HG03097 (cell line): ENCODE measurements at regions not wholly inside any gene's neighbourhood (a gene's known extent, or its start where the extent isn't known, plus 50 kb on each side); places are given as distances from the start of the nearest gene placed in this dataset.
"Not testable (repeated sequence)": the region's sequence is repeated elsewhere in the genome, so short reads cannot be mapped to it uniquely, and the experiment has no call there.

Experiments used
- ATAC-seq: cut with Tn5 transposase; IDR thresholded peaks from one replicate; pipeline ENCODE4 v1.9.1; 2021; ENCODE audit not compliant: unreplicated experiment, low FRiP score

DNA sequence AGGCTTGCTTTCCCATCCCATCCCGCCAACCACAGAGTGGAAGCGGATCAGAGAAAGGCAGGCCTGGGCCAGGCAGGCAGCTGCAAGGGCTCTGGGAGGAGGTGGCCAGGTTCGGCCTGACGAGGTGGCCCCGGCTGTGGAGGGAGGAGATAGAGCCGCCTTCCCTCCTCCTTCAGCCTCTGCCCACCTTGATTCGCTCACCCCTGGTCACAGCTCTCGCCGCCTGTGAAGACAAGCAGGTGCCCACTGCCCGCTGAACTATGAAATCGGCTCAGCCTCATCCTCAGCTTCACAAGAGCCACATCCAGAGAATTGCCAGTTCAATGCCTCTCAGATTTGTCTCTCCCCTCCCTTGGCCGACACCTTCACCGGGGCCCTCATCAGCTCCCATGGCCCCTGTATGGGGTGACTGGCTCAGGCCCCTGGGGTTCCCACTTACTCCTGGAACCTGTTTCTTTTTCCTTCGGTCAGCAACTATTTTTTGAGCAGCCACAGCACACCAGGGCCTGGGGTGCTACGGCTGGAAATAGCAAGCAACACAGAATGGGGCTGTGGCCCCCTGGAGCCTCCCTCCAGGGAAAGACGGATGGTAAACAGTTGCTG is 80.0 kb upstream of the CHST15 start:
- ATAC-seq, result no peak

DNA sequence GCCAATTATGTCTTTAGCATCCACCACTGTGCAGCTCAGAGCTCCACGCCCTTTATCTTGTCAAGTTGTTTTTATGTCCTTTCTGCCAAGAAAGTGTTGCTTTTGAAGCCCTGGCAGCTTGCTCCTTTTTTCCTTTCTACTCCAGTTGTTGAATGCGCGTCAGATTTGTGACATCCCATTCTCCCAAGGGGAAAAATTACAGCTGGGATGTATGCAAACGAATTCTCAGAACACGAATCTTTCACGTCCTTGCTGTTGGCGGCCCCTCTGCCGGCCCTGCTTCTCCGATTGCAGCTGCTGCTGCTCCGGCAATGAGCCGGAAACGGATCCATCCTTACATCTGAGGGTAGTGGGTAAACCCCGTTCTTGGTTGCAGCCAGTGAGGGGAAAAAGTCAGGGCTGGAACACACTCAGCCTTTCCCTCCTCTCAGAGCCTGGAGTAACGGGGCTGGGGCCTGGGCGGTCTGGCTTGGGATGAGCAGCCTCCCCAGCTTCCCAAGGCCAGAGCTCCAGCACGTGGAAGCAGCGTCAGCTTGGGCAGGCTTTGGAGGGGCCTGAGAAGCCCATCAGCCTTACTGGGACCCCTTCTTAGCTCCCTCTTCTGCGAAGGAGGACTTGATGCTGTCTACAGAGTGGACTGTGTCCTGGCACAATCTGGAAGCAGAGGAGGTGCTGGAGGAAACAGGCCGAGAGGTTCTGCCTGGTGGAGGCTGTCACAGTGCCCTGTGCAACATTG is 79.0 kb upstream of the CHST15 start:
- ATAC-seq, result no peak

DNA sequence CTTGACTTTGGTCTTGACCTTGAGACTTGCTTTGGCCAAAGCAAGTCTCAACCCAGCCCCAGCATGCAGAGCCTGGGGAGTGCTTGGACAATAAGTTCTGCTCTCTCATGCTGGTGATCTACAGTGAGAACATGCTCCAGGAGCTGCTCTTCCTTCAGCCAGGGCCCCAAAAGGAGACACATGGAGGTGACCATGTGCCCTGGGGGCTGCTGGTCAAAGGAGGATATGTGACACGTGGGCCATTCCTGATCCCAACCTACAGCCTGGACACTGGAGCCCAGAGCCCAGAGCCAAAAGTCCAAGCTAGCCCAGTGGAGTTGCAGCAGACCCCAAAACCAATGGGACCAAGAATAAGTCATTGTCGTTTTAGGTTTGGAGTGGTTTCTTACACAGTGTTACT is 78.2 kb upstream of the CHST15 start:
- ATAC-seq, result no peak

DNA sequence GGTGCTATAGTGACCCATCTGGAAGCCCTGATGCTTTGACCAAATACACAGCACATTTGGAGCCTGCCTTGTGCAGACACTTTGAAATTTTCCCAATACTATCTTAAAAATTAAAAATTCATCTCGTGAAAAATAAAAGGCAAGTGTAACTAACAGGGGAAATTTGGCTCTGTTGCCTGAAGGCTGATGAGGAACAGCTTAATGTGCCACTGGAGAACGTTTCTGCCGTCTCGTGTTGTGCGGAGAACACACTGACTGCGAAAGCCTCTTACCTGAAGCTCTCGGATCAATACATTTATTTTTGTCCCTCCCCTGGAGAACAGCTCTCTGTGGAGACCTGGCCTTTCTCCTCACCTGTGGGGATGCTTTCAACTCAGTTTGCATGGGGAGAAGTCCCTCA is 77.2 kb upstream of the CHST15 start:
- no peak for ATAC-seq

DNA sequence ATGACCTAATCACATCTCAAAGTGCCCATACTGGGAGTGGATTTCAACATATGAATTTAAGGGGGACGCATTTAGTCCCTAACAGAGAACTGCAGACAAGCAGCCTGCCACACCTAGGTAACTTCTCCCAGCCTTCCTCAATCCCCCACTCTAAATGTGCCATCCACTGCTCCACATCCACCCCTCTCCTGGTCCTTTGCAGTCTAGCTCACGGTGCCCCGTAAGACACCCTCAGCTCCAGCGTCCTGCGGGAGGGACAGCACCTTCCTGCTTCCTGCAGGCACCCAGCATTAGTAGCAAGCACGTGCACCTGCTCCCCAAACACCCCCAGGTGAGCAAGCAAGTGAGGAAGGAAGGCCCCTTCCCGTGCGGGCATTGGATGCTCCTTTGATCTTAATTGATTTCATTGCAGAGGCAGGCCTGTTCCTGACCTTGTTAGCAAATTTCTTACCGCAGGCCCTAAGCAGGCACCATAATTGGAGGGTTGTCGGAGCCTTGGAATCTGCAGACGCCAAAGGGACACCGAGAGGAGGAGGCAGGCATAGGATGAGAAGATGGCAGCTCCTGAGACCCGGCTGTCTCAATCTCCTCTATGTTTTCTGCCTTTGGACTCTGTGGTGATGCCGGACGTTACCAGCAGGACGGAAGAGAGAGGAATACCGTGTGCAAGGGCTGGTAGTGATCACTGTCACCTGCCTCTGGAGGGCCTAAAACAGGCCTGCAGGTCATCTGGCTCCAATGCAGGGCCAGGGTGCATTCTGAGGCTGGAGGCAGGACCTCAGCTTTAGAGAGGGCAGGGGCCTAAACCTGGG is 75.8 kb upstream of the CHST15 start:
- ATAC-seq, result no peak

DNA sequence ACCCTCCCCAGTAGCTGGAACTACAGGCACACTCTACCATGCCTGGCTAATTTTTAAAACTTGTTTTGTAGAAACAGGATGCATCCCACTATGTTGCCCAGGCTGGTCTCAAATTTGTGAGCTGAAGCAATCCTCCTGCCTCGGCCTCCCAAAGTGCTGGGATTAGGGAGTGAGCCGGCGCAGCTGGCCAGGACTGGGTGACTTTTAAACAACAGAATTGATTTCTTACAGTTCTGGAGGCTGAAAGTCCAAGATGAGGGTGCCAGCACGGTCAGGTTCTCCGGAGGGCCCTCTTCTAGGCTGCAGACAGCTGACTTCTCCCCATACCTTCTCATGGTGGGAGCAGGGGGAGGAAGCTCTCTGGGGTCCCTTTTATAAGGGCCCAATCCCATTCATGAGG is 75.2 kb upstream of the CHST15 start:
- ATAC-seq, result no peak

DNA sequence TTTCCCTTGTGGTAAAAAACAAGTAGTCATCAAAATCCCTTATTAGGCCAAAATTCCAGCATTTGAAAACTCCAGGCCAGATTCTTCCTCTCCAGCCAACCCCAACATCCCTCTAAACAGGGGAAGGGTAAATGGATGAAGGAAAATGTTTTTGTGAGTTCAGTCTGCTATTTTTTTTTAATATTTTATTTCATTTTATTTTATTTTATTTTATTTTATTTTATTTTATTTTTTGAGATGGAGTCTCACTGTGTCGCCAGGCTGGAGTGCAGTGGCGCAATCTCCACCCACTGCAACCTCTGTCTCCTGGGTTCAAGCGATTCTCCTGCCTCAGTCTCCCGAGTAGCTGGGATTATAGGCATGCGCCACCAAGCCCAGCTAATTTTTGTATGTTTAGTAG is 74.5 kb upstream of the CHST15 start:
- not testable (repeated sequence) for ATAC-seq

DNA sequence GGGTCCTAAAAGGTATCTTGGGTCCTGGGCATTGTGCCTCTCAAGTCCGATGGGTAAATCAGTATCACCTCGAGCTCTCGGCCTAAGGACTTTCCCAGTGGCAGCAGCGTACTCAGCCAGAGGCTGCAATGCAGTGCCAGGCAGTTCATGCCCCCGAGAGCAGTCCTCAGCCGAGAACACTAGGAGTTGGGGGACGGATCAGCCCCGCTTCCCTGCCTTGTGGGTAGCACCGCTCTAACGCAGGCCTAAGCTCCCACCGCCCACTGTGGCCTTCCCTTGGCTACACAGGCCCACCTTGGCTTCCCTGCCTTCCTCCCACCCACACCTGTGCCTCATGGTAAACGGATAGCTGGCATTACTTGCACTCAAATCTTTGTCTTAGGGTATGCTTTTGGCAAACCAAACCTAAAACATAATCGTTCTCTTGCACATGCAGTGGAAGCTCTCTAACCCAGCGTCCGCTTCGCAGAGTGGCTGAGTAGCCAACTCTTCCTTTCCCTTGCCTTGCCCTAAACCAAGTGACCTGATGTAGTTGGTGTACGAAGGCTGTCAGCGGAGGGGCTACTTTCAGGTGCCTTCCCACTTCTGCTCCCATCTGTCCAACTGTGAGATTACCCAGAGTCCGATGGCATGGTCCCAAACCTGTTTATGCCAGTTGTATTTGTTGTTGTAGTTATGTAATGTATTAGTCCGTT is 73.2 kb upstream of the CHST15 start:
- no peak for ATAC-seq

DNA sequence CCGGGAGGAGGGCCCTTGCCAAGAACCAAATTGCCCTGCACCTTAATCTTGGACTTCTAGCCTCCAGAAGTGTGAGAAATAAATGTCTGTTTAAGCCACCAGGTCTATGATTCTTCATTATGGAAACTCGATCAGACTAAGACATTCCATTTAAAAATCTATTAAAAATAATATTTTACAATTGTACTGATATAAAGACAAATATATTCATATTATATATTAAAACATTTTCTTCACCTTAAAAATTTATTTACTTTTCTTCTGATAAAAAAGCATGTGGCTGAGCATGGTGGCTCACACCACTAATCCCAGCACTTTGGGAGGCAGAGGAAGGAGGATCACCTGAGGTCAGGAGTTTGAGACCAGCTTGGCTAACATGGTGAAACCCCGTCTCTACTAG is 72.4 kb upstream of the CHST15 start:
- no peak for ATAC-seq

DNA sequence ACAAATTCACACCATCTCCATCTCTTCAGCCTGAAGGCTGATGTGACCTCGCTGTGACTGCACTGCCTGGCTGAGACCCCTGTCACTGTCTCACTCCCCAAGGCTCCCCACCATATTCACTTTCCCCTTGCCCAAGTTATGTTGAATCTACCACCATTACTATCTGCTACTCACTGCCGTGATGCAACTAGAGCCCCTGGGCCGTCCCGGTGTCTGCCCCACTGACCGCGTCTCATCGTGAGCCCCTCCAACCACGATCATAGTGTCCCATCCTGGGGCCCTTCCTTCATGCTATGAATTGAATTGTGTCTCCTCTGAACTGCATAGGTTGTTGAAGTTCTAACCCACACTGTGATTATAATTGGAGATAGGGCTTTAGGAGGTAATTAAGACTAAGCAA is 71.9 kb upstream of the CHST15 start:
- no peak for ATAC-seq

DNA sequence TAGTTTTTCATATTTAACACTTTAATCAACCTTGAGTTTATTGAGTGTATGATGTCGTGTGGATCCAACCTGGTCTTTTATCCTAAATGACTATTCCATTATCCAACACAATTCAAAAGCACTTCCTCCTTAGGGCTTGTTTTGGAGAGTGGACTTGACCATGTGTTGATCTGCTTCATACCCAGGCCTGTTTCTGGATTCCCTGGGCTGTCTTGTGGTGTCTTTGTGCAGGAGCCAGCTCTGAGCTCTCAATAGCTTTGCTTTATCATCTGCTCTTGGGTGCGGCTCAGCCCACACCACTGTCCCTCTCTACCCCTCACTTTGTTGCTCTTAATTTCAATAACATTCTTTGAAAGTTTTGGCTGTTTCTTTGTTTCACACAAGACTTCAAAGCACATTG is 70.9 kb upstream of the CHST15 start:
- no peak for ATAC-seq

DNA sequence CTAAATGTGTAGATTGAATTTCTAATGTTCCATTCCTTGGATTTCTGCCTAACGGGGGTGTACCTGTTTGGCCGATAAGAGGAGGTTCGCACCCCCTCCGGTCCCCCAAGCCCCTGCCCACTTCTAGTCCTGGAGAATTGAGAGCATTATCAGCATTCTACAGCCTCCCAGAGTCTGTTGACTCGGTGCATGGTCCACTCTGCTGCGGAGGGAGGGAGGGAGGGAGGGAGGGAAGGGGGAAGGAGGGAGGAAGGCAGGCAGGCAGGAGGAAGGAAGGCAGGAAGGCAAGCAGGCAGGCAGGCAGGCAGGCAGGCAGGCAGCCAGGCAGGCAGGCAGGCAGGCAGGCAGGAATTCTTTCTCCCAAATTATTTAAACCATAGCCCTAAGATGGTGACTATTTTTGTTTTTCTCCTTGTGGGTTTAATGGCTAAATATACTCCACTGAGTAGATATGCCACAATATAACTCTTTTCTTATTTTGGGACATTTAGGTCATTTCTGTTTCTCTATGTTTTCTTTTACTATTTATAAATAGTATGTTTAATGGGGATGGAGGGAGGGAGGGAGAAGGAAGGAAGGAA is 69.5 kb upstream of the CHST15 start:
- ATAC-seq, result no peak

DNA sequence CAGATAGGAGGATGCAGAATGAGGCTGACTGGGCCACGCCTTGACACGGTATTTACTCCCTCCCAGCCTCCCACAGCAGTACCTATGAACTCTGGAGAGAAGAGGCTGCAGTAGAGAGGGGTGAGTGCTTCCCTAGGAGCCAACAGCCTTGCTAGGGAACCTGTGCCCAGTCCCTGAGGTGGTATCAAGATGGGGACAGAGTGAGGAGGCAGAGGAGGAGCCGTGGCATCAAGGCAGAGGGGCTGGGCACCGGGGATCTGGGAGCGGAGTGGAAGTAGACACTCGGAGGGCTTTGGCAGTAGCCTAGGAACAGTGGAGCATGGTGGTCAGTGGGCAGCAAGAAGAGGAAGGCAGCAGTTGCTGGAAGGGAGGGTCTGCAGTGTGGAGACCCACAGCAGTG is 68.7 kb upstream of the CHST15 start:
- no peak for ATAC-seq

DNA sequence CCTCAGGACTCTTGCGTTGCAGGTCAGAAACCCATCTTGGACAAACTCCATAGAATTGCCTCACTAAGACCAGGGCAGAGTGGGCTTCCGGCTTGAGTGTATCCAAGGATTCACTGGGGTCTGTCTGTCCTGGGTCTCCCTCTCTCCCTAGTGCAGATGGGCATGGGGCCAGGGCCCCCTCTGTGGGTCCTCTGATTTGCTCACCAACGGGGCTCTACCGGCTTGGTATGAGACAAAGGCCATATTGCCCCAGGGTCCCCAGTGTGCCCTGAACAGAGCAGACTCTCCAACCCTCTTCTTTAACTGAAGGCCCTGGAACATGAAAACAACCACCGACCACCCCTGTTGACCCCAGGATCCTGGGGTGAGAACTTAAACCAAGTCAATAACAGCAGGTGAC is 68.2 kb upstream of the CHST15 start:
- no peak for ATAC-seq

DNA sequence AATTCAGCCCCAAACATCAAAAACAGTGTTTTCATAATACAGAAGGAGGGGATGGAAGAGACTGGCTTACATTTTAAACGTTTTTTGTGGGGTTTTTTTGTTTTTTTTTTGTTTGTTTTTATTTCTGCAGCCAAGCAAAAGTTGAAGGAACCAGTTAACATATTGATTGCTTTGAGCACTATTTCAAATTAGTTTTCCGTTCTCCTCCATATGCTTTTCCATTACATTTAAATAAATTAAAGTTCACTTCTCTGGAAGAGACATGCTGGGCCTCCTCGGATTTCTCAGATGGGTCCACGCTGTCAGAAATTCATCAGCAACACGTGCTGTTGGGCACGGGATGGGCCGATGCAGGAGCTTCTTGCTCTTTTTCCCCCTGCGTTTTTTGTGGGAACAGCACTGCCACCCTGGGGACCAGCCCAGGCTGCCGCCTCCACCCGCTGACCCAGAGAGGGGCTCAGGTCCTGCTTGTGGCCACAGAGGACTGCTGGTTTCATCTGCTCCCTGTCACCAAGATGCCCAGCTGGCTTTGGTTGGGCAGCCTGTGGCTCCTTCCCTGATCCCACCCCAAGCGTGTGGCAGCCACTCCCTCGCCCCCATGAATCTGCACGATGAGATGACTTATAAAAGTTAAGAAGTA is 67.7 kb upstream of the CHST15 start:
- ATAC-seq, result no peak

DNA sequence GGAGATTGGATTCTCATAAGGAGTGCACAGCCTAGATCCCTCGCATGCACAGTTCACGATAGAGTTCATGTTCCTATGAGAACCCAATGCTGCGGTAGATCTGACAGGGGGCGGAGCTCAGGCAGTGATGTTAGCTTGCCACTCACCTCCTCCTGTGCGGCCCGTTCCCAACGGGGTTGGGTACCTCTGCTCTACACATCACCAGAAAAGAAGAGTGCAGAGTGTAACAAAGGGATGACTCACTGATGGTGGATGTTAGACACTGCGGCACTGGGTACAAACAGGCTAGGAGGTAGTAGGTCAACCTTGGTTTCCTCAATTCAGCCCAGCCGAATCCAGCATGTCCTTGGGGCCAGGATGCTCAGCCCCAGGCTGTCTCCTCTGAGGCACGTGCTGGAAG is 66.8 kb upstream of the CHST15 start:
- no peak for ATAC-seq

DNA sequence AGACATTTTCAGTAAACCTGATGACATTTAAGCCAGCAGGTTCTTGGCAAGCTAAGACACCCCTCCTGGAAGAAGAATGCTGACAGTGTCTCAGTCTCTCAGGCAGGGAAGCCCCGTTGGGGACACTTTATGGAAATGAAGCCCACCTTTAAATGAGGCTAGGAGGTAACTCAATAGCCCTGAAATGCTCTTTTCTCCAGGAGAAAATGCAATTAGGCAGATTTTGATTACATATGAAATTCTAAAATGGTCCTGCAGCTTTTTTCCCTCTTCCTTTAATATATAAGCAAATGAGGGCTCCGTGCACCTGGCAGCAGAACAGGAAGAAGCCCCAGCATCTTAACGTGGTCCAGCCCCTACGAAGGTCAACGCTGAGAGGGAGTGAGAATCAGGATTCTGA is 65.8 kb upstream of the CHST15 start:
- no peak for ATAC-seq

DNA sequence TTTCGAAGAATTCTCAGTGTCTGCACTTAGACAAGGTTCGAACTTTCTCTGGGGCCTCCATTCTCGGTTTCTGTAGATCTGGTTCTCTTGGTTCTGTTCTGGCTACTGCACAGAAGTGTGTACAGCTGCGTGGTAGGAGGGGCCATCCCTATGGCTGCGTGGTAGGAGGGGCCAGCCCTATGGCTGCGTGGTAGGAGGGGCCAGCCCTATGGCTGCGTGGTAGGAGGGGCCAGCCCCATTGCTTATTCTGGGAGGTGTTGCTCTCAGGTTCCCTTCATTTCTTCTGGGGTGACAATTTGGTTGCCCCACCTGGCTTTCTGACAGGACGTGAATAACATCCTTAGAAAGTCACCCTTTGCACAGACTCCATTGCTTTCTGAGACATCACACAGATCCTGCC is 65.2 kb upstream of the CHST15 start:
- ATAC-seq, result no peak

DNA sequence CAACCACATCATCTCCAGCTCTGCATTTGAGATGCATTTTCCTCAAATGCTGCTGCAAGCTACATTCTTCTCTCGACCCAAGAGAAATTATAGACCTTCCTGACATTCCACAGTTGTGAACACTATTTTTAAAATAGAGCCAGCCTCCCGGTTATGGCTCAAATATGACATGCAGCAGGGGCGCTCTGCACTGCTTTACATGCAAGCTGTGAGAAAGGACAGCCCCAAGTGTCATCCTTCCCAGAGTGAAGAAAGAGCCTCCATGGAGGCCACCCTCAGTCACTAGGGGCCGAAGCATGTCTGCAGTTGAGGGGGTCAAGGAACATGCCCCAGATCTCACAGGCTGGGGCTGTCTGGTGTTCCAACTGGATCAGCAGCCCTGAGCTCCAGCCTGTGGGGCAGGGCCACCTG is 63.9 kb upstream of the CHST15 start:
- no peak for ATAC-seq

DNA sequence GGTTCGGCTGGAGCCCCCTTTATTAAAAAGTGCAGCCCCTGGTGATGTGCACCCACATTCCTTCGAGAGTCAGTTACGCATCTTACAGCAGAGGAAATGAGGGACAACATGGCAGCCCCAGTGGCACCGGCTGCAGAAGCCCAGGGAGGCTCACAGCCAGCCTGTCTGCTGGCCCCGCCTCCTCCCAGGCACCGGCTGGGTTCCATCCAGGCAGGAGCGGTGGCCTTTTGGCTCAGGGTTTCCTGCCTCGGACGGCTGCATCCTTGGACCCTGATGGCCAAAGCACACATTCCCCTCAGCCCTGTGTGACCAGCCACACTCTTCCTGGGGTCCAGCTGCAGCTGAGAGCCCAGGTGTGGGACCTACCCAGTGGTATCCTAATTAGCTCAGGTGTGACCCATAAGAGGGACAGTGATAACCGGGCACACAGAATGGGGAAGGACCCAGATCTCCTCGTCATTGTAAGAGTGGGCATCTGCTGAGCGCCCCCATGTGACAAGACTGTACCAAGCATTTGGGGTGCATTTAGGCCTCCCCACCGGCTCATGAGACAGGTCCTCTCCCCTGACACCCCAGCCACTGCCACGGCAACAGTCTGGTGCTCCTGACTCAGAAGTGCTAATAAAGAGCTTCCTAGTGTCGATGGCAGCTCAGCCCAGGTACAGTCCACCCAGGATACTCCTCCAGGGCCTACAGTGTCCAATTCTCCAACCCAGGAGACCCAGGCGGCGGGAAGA is 63.3 kb upstream of the CHST15 start:
- no peak for ATAC-seq
